ENCODE measurements at regions not wholly inside any gene's neighbourhood (a gene's known extent, or its start where the extent isn't known, plus 50 kb on each side); places are given as distances from the start of the nearest gene placed in this dataset.

GRCh38 chr5:117201001-117201400 lies 626.4 kb upstream of the SEMA6A start:
- no peaks in the 10 kb centered on the region for H3K4me1 ChIP-seq (ENCODE audit: control insufficient read depth in 1 of 2, low read depth in 2 of 2)
- no peak overlapping the region for H3K27ac ChIP-seq
- ATAC-seq (ENCODE audit: insufficient number of reproducible peaks, low FRiP score, low read depth) (no peak), DNase-seq (ENCODE audit: low spot score) (no peak)
- H3K36me3 ChIP-seq = no peaks in the 10 kb centered on the region
- TF ChIP-seq CTCF (IDR thresholded peaks at IDR 0.05) = no peak
- H3K4me3 ChIP-seq = no peak overlapping the region
- no peaks in the 10 kb centered on the region for H3K27me3 ChIP-seq (replicated peaks; ENCODE audit: insufficient read depth)
- no peaks in the 10 kb centered on the region for H3K9me3 ChIP-seq

- Histone ChIP-seq H3K27ac (no peak overlapping the region), H3K27me3 (replicated peaks; ENCODE audit: insufficient read depth) (no peaks in the 10 kb centered on the region), H3K9me3 (no peaks in the 10 kb centered on the region), H3K4me3 (no peak overlapping the region), H3K36me3 (no peaks in the 10 kb centered on the region), H3K4me1 (ENCODE audit: control insufficient read depth in 1 of 2, low read depth in 2 of 2) (no peaks in the 10 kb centered on the region)
- ATAC-seq (ENCODE audit: insufficient number of reproducible peaks, low FRiP score, low read depth) = no peak
- TF ChIP-seq CTCF (IDR thresholded peaks at IDR 0.05) = no peak
- no peak for DNase-seq (ENCODE audit: low spot score)
Measured at GRCh38 chr5:117195076-117195475, 620.5 kb upstream of the SEMA6A start.

GRCh38 chr5:117191251-117191650 lies 616.6 kb upstream of the SEMA6A start:
- ATAC-seq (ENCODE audit: insufficient number of reproducible peaks, low FRiP score, low read depth) (no peak), DNase-seq (ENCODE audit: low spot score) (no peak)
- Histone ChIP-seq H3K27me3 (replicated peaks; ENCODE audit: insufficient read depth) (no peaks in the 10 kb centered on the region), H3K4me3 (no peak overlapping the region), H3K4me1 (ENCODE audit: control insufficient read depth in 1 of 2, low read depth in 2 of 2) (no peaks in the 10 kb centered on the region), H3K27ac (no peak overlapping the region), H3K9me3 (no peaks in the 10 kb centered on the region), H3K36me3 (no peaks in the 10 kb centered on the region)
- no peak for TF ChIP-seq CTCF (IDR thresholded peaks at IDR 0.05)

- Histone ChIP-seq H3K9me3 (no peaks in the 10 kb centered on the region), H3K27me3 (replicated peaks; ENCODE audit: insufficient read depth) (no peaks in the 10 kb centered on the region)
Measured at GRCh38 chr5:117189784-117190183, 615.2 kb upstream of the SEMA6A start.

GRCh38 chr5:117188211-117188610 lies 613.6 kb upstream of the SEMA6A start:
- ATAC-seq (ENCODE audit: insufficient number of reproducible peaks, low FRiP score, low read depth) (no peak), DNase-seq (ENCODE audit: low spot score) (no peak)
- Histone ChIP-seq H3K4me1 (ENCODE audit: control insufficient read depth in 1 of 2, low read depth in 2 of 2) (no peaks in the 10 kb centered on the region), H3K36me3 (no peaks in the 10 kb centered on the region), H3K4me3 (no peak overlapping the region), H3K27me3 (replicated peaks; ENCODE audit: insufficient read depth) (no peaks in the 10 kb centered on the region), H3K27ac (no peak overlapping the region), H3K9me3 (no peaks in the 10 kb centered on the region)
- TF ChIP-seq CTCF (IDR thresholded peaks at IDR 0.05) = no peak

More at GRCh38 chr5:117189784-117190183, 615.2 kb upstream of the SEMA6A start:
- Histone ChIP-seq H3K4me1 (ENCODE audit: control insufficient read depth in 1 of 2, low read depth in 2 of 2) (no peaks in the 10 kb centered on the region), H3K36me3 (no peaks in the 10 kb centered on the region), H3K4me3 (no peak overlapping the region), H3K27ac (no peak overlapping the region)
- no peak for ATAC-seq (ENCODE audit: insufficient number of reproducible peaks, low FRiP score, low read depth)
- DNase-seq (ENCODE audit: low spot score) = no peak
- TF ChIP-seq CTCF (IDR thresholded peaks at IDR 0.05) = no peak

Measured in thoracic aorta (tissue), 2 donors.